ENCODE measurements at regions not wholly inside any gene's neighbourhood (a gene's known extent, or its start where the extent isn't known, plus 50 kb on each side); places are given as distances from the start of the nearest gene placed in this dataset.
A peak's percentile ranks its signal among the peaks of the same experiment; 100 is the strongest.

GRCh38 chr14:95444132-95445129 lies 72.0 kb downstream of the SYNE3 start:
- TF ChIP-seq, protein P1, sequence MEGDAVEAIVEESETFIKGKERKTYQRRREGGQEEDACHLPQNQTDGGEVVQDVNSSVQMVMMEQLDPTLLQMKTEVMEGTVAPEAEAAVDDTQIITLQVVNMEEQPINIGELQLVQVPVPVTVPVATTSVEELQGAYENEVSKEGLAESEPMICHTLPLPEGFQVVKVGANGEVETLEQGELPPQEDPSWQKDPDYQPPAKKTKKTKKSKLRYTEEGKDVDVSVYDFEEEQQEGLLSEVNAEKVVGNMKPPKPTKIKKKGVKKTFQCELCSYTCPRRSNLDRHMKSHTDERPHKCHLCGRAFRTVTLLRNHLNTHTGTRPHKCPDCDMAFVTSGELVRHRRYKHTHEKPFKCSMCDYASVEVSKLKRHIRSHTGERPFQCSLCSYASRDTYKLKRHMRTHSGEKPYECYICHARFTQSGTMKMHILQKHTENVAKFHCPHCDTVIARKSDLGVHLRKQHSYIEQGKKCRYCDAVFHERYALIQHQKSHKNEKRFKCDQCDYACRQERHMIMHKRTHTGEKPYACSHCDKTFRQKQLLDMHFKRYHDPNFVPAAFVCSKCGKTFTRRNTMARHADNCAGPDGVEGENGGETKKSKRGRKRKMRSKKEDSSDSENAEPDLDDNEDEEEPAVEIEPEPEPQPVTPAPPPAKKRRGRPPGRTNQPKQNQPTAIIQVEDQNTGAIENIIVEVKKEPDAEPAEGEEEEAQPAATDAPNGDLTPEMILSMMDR (IDR thresholded peaks at IDR 0.05), result no peak
- TF ChIP-seq POLR2A (IDR thresholded peaks at IDR 0.05; ENCODE audit: low read depth), result no peak
- TF ChIP-seq POLR2AphosphoS5 (IDR thresholded peaks at IDR 0.05), result no peak
- no peak overlapping the region for H3K27ac ChIP-seq (replicated peaks in 1 of 4)
- intact Hi-C loops (cut with DNase I), result loop anchor here (5.0 kb wide), 1 partner anchor 83 kb away; no protein-coding TSS in a partner anchor
- peaks cover 12 to 55% (median 43%) of the 10 kb centered on the region in 4 donors for H3K36me3 ChIP-seq
- DNase-seq (ENCODE audit: extremely low spot score), result no peak
- H3K4me1 ChIP-seq, result peaks cover 0 to 7% (median 3%) of the 10 kb centered on the region in 4 donors
- H3K9me3 ChIP-seq, result no peaks in the 10 kb centered on the region
- H3K27me3 ChIP-seq, result peaks cover 0 to 15% (median 0%) of the 10 kb centered on the region in 4 donors
- WGBS, result 97% methylated on average over 12 of the region's 16 CpGs
- no peak overlapping the region for H3K4me3 ChIP-seq

DNA sequence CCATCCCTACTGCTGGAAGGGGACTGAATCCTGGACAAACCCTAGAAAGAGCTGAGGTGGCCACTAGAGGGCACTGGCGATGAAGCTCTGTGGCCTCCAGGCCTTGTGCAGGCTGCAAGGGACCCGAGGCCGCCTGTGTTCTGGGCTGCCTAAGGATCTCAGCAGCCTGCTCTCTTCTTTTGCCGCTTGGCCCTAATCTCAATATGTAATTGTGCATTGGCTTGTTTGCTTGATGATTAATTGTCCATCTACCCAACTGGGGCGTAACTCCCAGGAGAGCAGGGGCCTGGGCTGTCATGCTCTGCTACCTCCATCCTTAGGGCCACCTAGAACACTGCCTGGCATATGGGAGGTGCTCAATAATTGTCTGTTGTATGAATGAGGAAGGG lies 73.8 kb downstream of the SYNE3 start:
- TF ChIP-seq POLR2AphosphoS5 (IDR thresholded peaks at IDR 0.05), result peak; percentile 22 to 54
- TF ChIP-seq, protein P1 (IDR thresholded peaks at IDR 0.05), result peak; percentile 63 to 79 (median 70)
- TF ChIP-seq EP300 (IDR thresholded peaks at IDR 0.05), result no peak
- WGBS, result 29% methylated on average over 5 of the region's 5 CpGs
- peak; percentile 95 for DNase-seq (ENCODE audit: extremely low spot score)
- H3K27ac ChIP-seq (replicated peaks in 1 of 4), result no peak overlapping the region
- H3K4me3 ChIP-seq, result no peak overlapping the region
- H3K4me1 ChIP-seq, result peaks cover 0 to 7% (median 3%) of the 10 kb centered on the region in 4 donors
- intact Hi-C loops (cut with DNase I), result loop anchor here (5.0 kb wide), 1 partner anchor 85 kb away; no protein-coding TSS in a partner anchor
- peaks cover 3 to 58% (median 49%) of the 10 kb centered on the region in 4 donors for H3K36me3 ChIP-seq
- H3K27me3 ChIP-seq, result peaks cover 0 to 12% (median 0%) of the 10 kb centered on the region in 4 donors
- H3K9me3 ChIP-seq, result no peaks in the 10 kb centered on the region

DNA sequence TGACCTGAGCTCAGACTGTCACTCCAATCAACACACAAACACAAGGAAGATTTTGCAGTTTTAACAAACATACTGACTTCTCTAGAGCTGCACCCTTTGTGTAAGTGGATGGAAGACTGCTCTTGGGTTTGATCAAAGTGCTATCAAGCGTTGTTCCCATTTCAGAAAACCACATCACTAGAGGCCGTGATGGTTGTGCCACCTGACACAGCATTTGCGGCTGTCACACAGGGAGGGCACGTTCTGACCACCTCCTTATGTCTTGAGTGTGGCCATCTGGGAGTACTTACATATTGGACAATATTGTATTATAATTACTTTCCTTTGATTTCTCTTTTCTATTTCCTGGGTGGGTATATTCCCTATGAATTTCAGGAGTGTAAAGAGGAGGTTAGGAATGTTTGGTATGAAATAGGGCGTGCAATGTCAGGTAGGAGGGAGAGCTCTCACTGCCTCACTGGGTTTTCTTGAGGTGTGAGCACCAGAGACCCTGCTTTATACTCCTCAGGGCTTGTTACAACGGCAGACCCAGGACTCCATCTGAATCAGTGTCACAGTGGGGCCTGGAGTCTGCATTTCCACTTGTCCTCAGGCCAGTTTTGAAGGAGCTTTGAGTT lies 74.3 kb downstream of the SYNE3 start:
- 65% methylated on average over 6 of the region's 6 CpGs for WGBS
- TF ChIP-seq POLR2A (IDR thresholded peaks at IDR 0.05; ENCODE audit: low read depth) (no peak), EP300 (IDR thresholded peaks at IDR 0.05) (no peak), POLR2AphosphoS5 (IDR thresholded peaks at IDR 0.05) (no peak)
- TF ChIP-seq, protein P1 (IDR thresholded peaks at IDR 0.05), result no peak
- Histone ChIP-seq H3K4me1 (peaks cover 0 to 7% (median 3%) of the 10 kb centered on the region in 4 donors), H3K4me3 (no peak overlapping the region), H3K27ac (replicated peaks in 1 of 4) (no peak overlapping the region), H3K9me3 (no peaks in the 10 kb centered on the region), H3K36me3 (peaks cover 3 to 63% (median 49%) of the 10 kb centered on the region in 4 donors), H3K27me3 (peaks cover 0 to 12% (median 0%) of the 10 kb centered on the region in 4 donors)
- intact Hi-C loops (cut with DNase I), result loop anchor here (5.0 kb wide), 1 partner anchor 85 kb away; no protein-coding TSS in a partner anchor
- DNase-seq (ENCODE audit: extremely low spot score), result no peak

DNA sequence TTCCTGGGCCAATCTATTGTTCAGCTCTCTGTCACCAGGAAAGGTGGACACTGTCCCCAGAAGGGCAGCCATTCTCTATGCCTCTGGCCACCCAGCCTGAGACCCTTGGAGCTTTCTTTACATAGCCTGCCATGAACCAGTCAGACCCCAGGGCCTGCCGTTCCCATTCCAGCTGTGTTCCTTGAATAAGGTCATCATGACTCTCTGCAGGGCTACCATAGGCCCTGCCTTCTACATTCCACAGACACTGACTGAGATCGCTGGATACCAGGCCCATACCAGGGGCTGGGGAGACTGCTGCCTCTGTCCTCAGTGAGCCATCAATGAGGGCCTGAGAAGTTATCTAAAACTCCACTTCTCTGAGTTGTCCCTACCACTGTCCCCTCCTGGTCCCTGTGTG lies 75.5 kb downstream of the SYNE3 start:
- WGBS, result 73% methylated on average over 2 of the region's 2 CpGs
- Histone ChIP-seq H3K27ac (replicated peaks in 1 of 4) (no peak overlapping the region), H3K4me3 (no peak overlapping the region), H3K4me1 (peaks cover 0 to 7% (median 3%) of the 10 kb centered on the region in 4 donors), H3K36me3 (peaks cover 3 to 68% (median 58%) of the 10 kb centered on the region in 4 donors), H3K27me3 (peaks cover 0 to 7% (median 0%) of the 10 kb centered on the region in 4 donors), H3K9me3 (no peaks in the 10 kb centered on the region)
- TF ChIP-seq POLR2A (IDR thresholded peaks at IDR 0.05; ENCODE audit: low read depth), result no peak
- TF ChIP-seq, protein P1 (IDR thresholded peaks at IDR 0.05), result no peak
- no peak for TF ChIP-seq POLR2AphosphoS5 (IDR thresholded peaks at IDR 0.05)
- TF ChIP-seq EP300 (IDR thresholded peaks at IDR 0.05), result no peak
- intact Hi-C loops (cut with DNase I), result loop anchor here (5.0 kb wide), 1 partner anchor 86 kb away; no protein-coding TSS in a partner anchor
- DNase-seq (ENCODE audit: extremely low spot score), result no peak
